Fibroblast of pulmonary artery (primary cell): ENCODE measurements at regions not wholly inside any gene's neighbourhood (a gene's known extent, or its start where the extent isn't known, plus 50 kb on each side); places are given as distances from the start of the nearest gene placed in this dataset.

ENCODE experiments used
- DNase-seq: peaks from one replicate; pipeline ENCODE4 v3.0.0-alpha.2; 2010; ENCODE audit warnings: low read depth
- H3K4me3 ChIP-seq: replicated peaks from 2 replicates; pipeline ENCODE4 v1.5.1; 2011; ENCODE audit warnings: low read depth, mild to moderate bottlenecking, control low read depth, low read length, moderate library complexity
- CTCF ChIP-seq: IDR thresholded peaks from 2 replicates; pipeline ENCODE4 v1.5.1; 2011; ENCODE audit warnings: mild to moderate bottlenecking, control low read depth, low read length, inconsistent platforms; ENCODE audit errors: missing control alignments

GRCh38 chr9:108442627-108443018, 413.2 kb downstream of the ACTL7B start:
- TF ChIP-seq CTCF = no peak
- DNase-seq = no peak
- no peak overlapping the region for H3K4me3 ChIP-seq

- no peak overlapping the region for H3K4me3 ChIP-seq
- DNase-seq = no peak
- no peak for TF ChIP-seq CTCF
Observed at GRCh38 chr9:108441726-108442125, 414.1 kb downstream of the ACTL7B start.

- DNase-seq = no peak
- no peak for TF ChIP-seq CTCF
- no peak overlapping the region for H3K4me3 ChIP-seq
Observed at GRCh38 chr9:108441251-108441650, 414.5 kb downstream of the ACTL7B start.

- no peak overlapping the region for H3K4me3 ChIP-seq
- DNase-seq = peak; percentile 65
- TF ChIP-seq CTCF = no peak
Observed at GRCh38 chr9:108439947-108440346, 415.8 kb downstream of the ACTL7B start.

- no peak for DNase-seq
- H3K4me3 ChIP-seq = no peak overlapping the region
- no peak for TF ChIP-seq CTCF
Observed at GRCh38 chr9:108437656-108438055, 418.1 kb downstream of the ACTL7B start.

- no peak overlapping the region for H3K4me3 ChIP-seq
- no peak for DNase-seq
- no peak for TF ChIP-seq CTCF
Observed at GRCh38 chr9:108436448-108436847, 419.3 kb downstream of the ACTL7B start.

GRCh38 chr9:108434502-108434901, 421.3 kb downstream of the ACTL7B start:
- DNase-seq = no peak
- no peak overlapping the region for H3K4me3 ChIP-seq
- TF ChIP-seq CTCF = no peak
